IMR-90 (cell line): ENCODE measurements at regions not wholly inside any gene's neighbourhood (a gene's known extent, or its start where the extent isn't known, plus 50 kb on each side); places are given as distances from the start of the nearest gene placed in this dataset.
A peak's percentile ranks its signal among the peaks of the same experiment; 100 is the strongest.

Source experiments
- ATAC-seq: fragments of 200-7000 bp; cut with Tn5 transposase; 2 replicates; pipeline ENCODE4 v1.9.1; 2020; ENCODE audit warnings: low read depth, mild to moderate bottlenecking, moderate library complexity
- BruUV-seq: library from RNA; stranded (reverse); fragments of 400-500 nt; replicated peaks from 2 replicates; lab custom pipeline; 2021; lab: Mats Ljungman, UMichigan
- CTCF ChIA-PET: fragments of 300-600 bp; formaldehyde crosslinking; extraction: SDS; loops from one replicate; lab custom pipeline; 2021; ENCODE audit warnings: antibody characterized with exemption; lab: Yijun Ruan, JAX
- POLR2A ChIA-PET: fragments of 300-600 bp; sonication (Branson Sonifier 250); formaldehyde crosslinking; loops from one replicate; lab custom pipeline; 2022; ENCODE audit warnings: antibody characterized with exemption; ENCODE audit not compliant: unreplicated experiment; lab: Charles Lee
- DNase-seq: peaks from one replicate; pipeline ENCODE4 v3.0.0; 2013
- H2AFZ ChIP-seq: replicated peaks from 2 replicates; pipeline ENCODE3; 2013; ENCODE audit warnings: low read length, mild to moderate bottlenecking; ENCODE audit not compliant: poor library complexity
- H2AK5ac ChIP-seq: 2 replicates; pipeline ENCODE4 v1.6.1; 2013; ENCODE audit warnings: low read depth, low read length, inconsistent platforms
- H2AK9ac ChIP-seq: replicated peaks from 2 replicates; pipeline ENCODE3; 2013; ENCODE audit warnings: mild to moderate bottlenecking, low read depth, low read length, moderate library complexity; ENCODE audit not compliant: poor library complexity
- H2BK120ac ChIP-seq: 2 replicates; pipeline ENCODE4 v1.6.1; 2013; ENCODE audit warnings: low read depth, low read length, inconsistent platforms
- H2BK15ac ChIP-seq: 3 replicates; pipeline ENCODE4 v1.6.1; 2013; ENCODE audit warnings: low read depth, low read length, inconsistent platforms
- H2BK20ac ChIP-seq: 2 replicates; pipeline ENCODE4 v1.6.1; 2013; ENCODE audit warnings: low read depth, mild to moderate bottlenecking, inconsistent platforms, low read length, moderate library complexity
- H2BK5ac ChIP-seq: 2 replicates; pipeline ENCODE4 v1.6.1; 2013; ENCODE audit warnings: mild to moderate bottlenecking, low read depth, low read length, inconsistent platforms; ENCODE audit not compliant: poor library complexity, severe bottlenecking
- H3K14ac ChIP-seq: replicated peaks from 2 replicates; pipeline ENCODE4 v1.6.1; 2013; ENCODE audit warnings: low read depth, low read length, inconsistent platforms
- H3K18ac ChIP-seq: 2 replicates; pipeline ENCODE4 v1.6.1; 2013; ENCODE audit warnings: low read depth, low read length, control low read depth
- H3K23ac ChIP-seq: 2 replicates; pipeline ENCODE4 v1.6.1; 2013; ENCODE audit warnings: low read depth, low read length, inconsistent platforms
- H3K27ac ChIP-seq: 2 replicates; pipeline ENCODE4 v1.5.1; 2013; ENCODE audit warnings: mild to moderate bottlenecking, control low read depth, low read length; ENCODE audit not compliant: insufficient read depth
- H3K27me3 ChIP-seq: 2 replicates; pipeline ENCODE4 v1.6.1; 2013; ENCODE audit warnings: low read length; ENCODE audit not compliant: control insufficient read depth, insufficient read depth
- H3K36me3 ChIP-seq: 2 replicates; pipeline ENCODE4 v1.6.1; 2013; ENCODE audit warnings: low read length, mixed read lengths; ENCODE audit not compliant: control insufficient read depth, insufficient read depth
- H3K4ac ChIP-seq: 2 replicates; pipeline ENCODE4 v1.6.1; 2013; ENCODE audit warnings: low read depth, low read length, inconsistent platforms
- H3K4me1 ChIP-seq: 2 replicates; pipeline ENCODE4 v1.6.1; 2013; ENCODE audit warnings: low read length, mixed read lengths; ENCODE audit not compliant: control insufficient read depth, insufficient read depth
- H3K4me2 ChIP-seq: 2 replicates; pipeline ENCODE4 v1.6.1; 2013; ENCODE audit warnings: low read depth, mild to moderate bottlenecking, control low read depth, low read length, moderate library complexity
- H3K4me3 ChIP-seq: 2 replicates; pipeline ENCODE4 v1.5.1; 2013; ENCODE audit warnings: low read depth, mild to moderate bottlenecking, control low read depth, low read length, moderate library complexity; ENCODE audit not compliant: insufficient read depth
- H3K56ac ChIP-seq: 2 replicates; pipeline ENCODE4 v1.6.1; 2013; ENCODE audit warnings: low read length, inconsistent platforms; ENCODE audit not compliant: insufficient read depth; ENCODE audit errors: extremely low read depth
- H3K79me1 ChIP-seq, 2 experiments: 2 replicates each; pipeline ENCODE4 v1.6.1; 2013; ENCODE audit warnings: low read length in 2 of 2, inconsistent platforms in 1 of 2, low read depth in 1 of 2
- H3K9ac ChIP-seq: 2 replicates; pipeline ENCODE4 v1.6.1; 2013; ENCODE audit warnings: low read depth, low read length, control low read depth
- H3K9me1 ChIP-seq: 2 replicates; pipeline ENCODE4 v1.6.1; 2013; ENCODE audit warnings: low read length, inconsistent platforms; ENCODE audit not compliant: insufficient read depth
- H3K9me3 ChIP-seq: 2 replicates; pipeline ENCODE4 v1.6.1; 2013; ENCODE audit warnings: low read length; ENCODE audit not compliant: control insufficient read depth, insufficient read depth
- H4K20me1 ChIP-seq: 2 replicates; pipeline ENCODE4 v1.6.1; 2013; ENCODE audit warnings: low read length, inconsistent platforms; ENCODE audit not compliant: insufficient read depth
- H4K5ac ChIP-seq: 2 replicates; pipeline ENCODE4 v1.6.1; 2013; ENCODE audit warnings: mild to moderate bottlenecking, low read depth, low read length, control low read depth
- H4K8ac ChIP-seq, 2 experiments: 2 replicates each; pipeline ENCODE4 v1.6.1; 2013; ENCODE audit warnings: low read depth in 2 of 2, low read length in 2 of 2, control low read depth in 1 of 2, inconsistent platforms in 1 of 2
- H4K91ac ChIP-seq: 2 replicates; pipeline ENCODE4 v1.6.1; 2013; ENCODE audit warnings: low read depth, low read length, inconsistent platforms; ENCODE audit not compliant: insufficient read depth
- CEBPB ChIP-seq: IDR thresholded peaks from 2 replicates; pipeline ENCODE4 v1.6.1; 2012; ENCODE audit warnings: low read depth, low read length, improper control_type of control experiment
- FOS ChIP-seq: fragments of 150-350 bp; IDR thresholded peaks from 2 replicates; pipeline ENCODE4 v1.6.1; 2016; ENCODE audit warnings: low read depth, low read length
- MAFK ChIP-seq: IDR thresholded peaks from 2 replicates; pipeline ENCODE4 v1.6.1; 2012; ENCODE audit warnings: low read depth, low read length, improper control_type of control experiment
- NFE2L2 ChIP-seq: fragments of 150-350 bp; IDR thresholded peaks from 2 replicates; pipeline ENCODE4 v1.6.1; 2016; ENCODE audit warnings: low read depth, mild to moderate bottlenecking, low read length
- RAD21 ChIP-seq: IDR thresholded peaks from 2 replicates; pipeline ENCODE4 v1.6.1; 2012; ENCODE audit warnings: low read length, improper control_type of control experiment
- WGBS, 2 experiments: methylation state at CpG; one replicate each; pipeline versions ENCODE4 v1.1.5 to v1.1.7; 2013; ENCODE audit warnings: missing lambda C conversion rate in 2 of 2; ENCODE audit not compliant: insufficient read length in 1 of 2; ENCODE audit errors: extremely low coverage in 2 of 2; 5-methylcytosine and 5-hydroxymethylcytosine counted together
- dilution Hi-C: fragments of 300-500 bp; cut with HindIII; formaldehyde crosslinking; loops from one replicate; pipeline ENCODE4 v1.14.3; 2018; ENCODE audit warnings: low sequenced_read_pairs; ENCODE audit not compliant: unreplicated experiment
- in situ Hi-C: fragments of 300-500 bp; cut with MboI; formaldehyde crosslinking; loops from 3 replicates; pipeline ENCODE4 v1.14.3; 2019; ENCODE audit warnings: low sequenced_read_pairs, inconsistent platforms, mixed read lengths
- intact Hi-C: fragments of 100-400 bp; cut with micrococcal nuclease; formaldehyde crosslinking; loops from 2 replicates; pipeline ENCODE4 v1.10.0; 2022

GRCh38 chr2:191607096-191607495, 70.8 kb upstream of the NABP1 start:
- no peaks in the 10 kb centered on the region for H4K20me1 ChIP-seq
- DNase-seq = no peak
- H4K91ac ChIP-seq = no peak overlapping the region
- BruUV-seq = no TSS peak
- no peak overlapping the region for H3K9ac ChIP-seq
- H2BK120ac ChIP-seq = no peak overlapping the region
- no peak overlapping the region for H3K14ac ChIP-seq
- H3K23ac ChIP-seq = no peak overlapping the region
- H3K56ac ChIP-seq = no peak overlapping the region
- TF ChIP-seq FOS (no peak), NFE2L2 (no peak), RAD21 (no peak), CEBPB (0 out of 2 replicates have a peak, but pooled peaks have one; percentile 2), MAFK (no peak)
- H3K79me1 ChIP-seq = no peaks in the 10 kb centered on the region
- ATAC-seq = no peak
- no peak overlapping the region for H3K18ac ChIP-seq
- peaks cover 4% of the 10 kb centered on the region; the same call in 1 of the 2 replicates for H3K9me1 ChIP-seq
- H3K27ac ChIP-seq = no peak overlapping the region
- intact Hi-C loops = no loop called here
- no peak overlapping the region for H4K5ac ChIP-seq
- no peak overlapping the region for H3K4me3 ChIP-seq
- H2AFZ ChIP-seq = no peak overlapping the region
- no peak overlapping the region for H3K4ac ChIP-seq
- WGBS, 2 experiments = no CpG with 5 or more reads among the region's 1 CpG
- no peak overlapping the region for H4K8ac ChIP-seq
- no peaks in the 10 kb centered on the region for H3K27me3 ChIP-seq
- H2AK5ac ChIP-seq = no peak overlapping the region
- POLR2A ChIA-PET = no interaction called here
- CTCF ChIA-PET = interaction anchor here (1.3 kb wide), 1 partner anchor 12 kb away, joined by 4 read pairs; no protein-coding TSS in a partner anchor
- in situ Hi-C loops = no loop called here
- H2BK5ac ChIP-seq = no peak overlapping the region
- no peak overlapping the region for H2BK15ac ChIP-seq
- no peak overlapping the region for H2BK20ac ChIP-seq
- H3K36me3 ChIP-seq = no peaks in the 10 kb centered on the region
- dilution Hi-C loops = no loop called here
- no peak overlapping the region for H3K4me2 ChIP-seq
- no peak overlapping the region for H2AK9ac ChIP-seq
- no peaks in the 10 kb centered on the region for H3K9me3 ChIP-seq
- H3K4me1 ChIP-seq = peaks cover 7% of the 10 kb centered on the region
